ENCODE measurements at regions not wholly inside any gene's neighbourhood (a gene's known extent, or its start where the extent isn't known, plus 50 kb on each side); places are given as distances from the start of the nearest gene placed in this dataset.

GRCh38 chr2:120555092-120555491 is 180.6 kb upstream of the GLI2 start:
- no peak for DNase-seq

GRCh38 chr2:120556911-120557310 is 178.8 kb upstream of the GLI2 start:
- no peak for DNase-seq

- no peak for DNase-seq
Measured at GRCh38 chr2:120558847-120559246, 176.8 kb upstream of the GLI2 start.

DNA sequence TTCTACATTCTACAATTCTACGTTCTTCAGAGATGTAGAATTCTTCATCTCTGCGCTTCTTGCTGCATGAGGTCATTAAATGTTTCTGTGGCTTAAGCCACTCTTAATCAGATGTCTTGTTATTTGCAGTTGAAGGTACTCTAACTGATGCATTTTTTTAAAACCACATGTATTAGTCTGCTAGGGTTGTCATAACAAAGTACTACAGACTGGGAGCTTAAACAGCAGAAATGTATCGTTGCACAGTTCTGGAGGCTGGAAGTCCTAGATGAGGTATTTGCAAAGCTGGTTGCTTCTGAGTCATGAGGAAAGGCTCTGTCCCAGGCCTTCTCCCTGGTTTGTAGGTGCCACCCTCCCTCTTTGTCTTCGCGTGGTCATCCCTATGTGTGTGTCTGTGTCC is 176.3 kb upstream of the GLI2 start:
- DNase-seq: no peak

DNA sequence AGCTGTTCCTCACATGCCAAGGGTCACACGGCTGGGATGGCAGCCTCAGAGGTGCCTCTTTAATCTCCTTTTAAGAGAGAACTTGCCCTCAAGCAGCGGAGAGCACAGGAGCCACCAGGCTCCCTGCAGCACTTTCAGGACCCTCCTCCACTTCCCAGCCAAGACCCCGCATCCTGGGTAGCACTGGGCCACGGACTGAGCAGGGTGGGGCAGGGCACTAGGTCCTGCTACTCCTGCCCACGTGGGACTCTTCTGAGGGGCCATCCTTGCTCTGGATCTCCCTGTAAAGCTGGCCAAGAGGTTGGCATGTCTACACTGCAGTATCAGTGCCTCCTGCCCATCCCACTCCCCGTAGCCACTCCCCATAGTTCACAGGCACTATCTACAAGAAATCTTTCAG is 175.3 kb upstream of the GLI2 start:
- DNase-seq: no peak

GRCh38 chr2:120561379-120562035 is 174.2 kb upstream of the GLI2 start:
- no peak for DNase-seq

GRCh38 chr2:120562218-120563005 is 173.3 kb upstream of the GLI2 start:
- DNase-seq: no peak

GRCh38 chr2:120563616-120564015 is 172.1 kb upstream of the GLI2 start:
- DNase-seq: no peak

DNA sequence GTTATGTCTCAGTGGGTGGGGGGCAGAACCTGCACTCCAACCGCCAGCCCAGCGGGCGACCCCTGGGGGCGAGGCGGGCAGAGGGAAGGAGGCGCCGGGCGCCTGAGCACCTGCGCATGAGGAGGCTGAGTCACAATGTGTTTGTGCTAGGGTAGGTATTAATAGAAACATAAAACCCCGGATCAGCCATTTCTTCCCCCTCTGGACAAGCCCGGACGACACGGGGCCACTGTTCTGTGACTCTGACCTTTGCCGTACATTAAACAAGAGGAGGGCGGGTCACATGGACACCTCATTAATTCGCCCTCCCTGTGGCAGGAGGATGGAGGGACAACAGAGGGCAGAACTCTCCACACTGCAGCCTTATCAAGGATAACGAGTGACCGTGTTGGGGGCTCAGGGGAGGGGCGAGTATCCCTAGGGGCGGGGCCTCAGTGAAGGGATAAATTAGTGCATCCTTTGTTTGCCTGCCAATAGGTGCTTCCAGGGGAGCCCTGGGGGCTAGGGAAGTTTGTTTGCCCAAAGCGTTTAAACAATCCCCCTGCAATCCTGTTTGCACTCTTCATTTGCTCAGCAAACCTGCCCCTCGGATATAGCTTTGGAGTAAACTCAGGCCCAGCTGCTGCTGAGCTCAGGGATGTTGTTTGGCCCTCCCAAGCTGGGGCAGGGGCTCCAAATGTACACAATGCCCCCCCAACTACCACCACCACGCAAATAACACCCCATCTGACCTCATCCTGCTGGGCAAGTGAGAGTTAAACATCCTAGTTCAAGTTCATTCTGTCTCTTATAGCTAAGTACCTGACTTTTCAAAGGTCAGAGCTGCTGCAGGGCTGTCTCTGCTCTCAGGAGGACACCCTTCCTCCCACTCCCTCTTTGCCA is 171.2 kb upstream of the GLI2 start:
- DNase-seq: no peak

DNA sequence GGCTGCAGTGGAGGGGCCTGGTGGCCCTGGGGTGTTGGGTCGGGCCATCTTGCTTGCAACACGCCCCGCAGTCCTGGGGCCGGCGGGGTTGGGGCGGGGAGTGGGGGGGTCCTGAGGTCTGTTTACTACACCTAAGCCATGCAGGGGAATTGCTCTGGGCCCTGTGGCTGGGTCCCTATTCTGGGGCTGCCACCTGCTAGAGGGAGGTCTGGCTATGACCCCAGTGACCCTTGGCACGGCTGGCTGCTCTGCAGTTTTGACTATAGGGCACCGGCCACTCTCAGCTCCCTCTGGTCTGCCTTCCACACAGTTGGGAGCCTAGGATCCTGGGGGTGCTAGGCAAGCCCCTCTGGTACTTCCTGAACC is 170.6 kb upstream of the GLI2 start:
- no peak for DNase-seq

DNA sequence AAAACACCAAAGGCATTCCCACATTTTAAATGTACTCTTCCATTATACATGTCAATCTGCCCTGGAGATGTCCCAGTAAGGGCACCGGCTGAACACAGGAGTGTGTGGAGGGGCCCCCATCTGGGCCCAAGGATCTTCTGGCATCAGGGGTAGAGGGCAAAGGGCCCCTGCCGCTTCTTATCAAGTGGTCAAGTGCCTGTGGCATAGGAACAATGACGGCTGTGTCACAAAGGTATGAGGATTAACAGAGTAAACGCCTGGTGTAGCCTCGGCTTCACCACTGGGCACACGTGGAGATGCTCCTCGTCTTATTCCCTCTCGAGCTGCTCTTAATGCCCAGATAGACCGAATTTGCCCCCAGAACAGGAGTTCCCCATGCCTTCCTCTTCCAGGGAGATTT is 169.7 kb upstream of the GLI2 start:
- no peak for DNase-seq

DNA sequence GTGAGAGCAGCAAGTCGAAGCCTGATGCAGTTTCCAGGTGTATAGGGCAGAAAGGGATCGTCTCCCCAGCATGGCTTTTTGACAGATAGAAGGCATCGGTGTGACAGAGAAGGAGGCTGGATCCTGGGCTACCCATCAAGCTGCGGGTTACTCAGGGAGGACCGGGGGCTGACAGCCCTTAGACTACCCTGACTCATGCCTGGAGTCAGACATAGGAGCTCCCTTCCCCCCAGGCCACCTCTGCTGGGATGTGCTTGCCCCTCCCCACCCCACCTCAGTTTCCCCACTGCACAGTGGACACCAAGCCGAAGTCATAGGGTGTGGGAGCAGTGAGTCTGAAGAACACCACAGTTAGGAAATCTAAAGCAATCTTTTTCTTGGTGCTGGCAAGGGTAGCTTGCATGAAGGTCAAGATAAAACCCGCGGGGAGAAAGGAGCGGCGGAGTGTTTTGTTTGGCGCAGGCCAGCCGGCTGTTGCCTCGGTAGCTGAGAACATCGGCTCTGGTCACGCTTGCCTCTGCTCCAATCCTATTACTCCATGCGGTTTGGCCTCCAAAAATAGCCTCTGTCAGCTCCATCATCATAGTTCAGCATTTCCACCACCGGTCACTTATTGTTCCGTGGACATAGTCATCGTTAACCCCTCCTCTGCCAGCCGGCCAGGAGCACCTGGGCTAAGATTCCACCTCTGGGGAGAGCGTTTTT is 169.2 kb upstream of the GLI2 start:
- no peak for DNase-seq

DNA sequence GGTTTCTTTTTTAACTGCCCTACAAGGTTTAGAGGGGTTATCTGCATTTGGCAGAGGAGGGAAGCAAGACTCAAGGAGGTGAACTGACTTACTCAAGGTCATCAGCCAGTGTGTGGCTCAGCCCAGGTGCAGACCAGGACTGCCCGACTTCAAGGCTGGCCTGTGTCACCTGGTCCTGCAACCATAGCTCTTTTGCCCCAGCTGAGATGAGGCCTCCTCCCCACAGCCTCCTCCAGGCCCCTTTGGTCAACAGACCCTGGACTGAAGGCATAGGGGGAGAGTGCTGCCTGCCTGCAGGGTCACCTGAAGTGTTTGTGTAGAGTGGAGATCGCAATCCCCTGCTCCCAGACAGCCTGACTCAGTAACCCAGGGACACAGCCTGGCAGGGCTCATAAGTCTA is 168.5 kb upstream of the GLI2 start:
- DNase-seq: no peak

- no peak for DNase-seq
Measured at GRCh38 chr2:120568089-120568974, 167.3 kb upstream of the GLI2 start.

GRCh38 chr2:120568975-120569268 is 166.7 kb upstream of the GLI2 start:
- DNase-seq: no peak

DNA sequence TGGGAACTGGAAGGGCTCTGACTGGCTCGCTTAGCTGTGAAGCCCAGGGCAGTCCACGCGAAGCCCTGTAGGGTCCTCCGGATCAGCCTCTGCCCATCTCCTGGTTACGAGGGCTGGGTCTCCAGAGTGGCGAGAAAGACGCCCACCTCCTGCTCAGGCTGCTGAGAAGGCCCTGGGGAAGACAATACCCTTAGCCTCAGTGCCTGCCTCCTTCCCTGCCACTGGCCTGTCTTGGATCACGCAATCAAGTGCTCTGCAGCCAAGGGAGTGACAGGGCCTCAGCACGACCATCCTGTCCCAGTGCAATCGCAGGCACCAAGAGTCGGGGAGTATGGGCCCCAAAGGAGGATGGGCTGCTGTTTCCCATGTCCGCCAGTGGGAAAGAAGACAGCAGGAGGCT is 165.7 kb upstream of the GLI2 start:
- no peak for DNase-seq

- DNase-seq: no peak
Measured at GRCh38 chr2:120570546-120570945, 165.1 kb upstream of the GLI2 start.

DNA sequence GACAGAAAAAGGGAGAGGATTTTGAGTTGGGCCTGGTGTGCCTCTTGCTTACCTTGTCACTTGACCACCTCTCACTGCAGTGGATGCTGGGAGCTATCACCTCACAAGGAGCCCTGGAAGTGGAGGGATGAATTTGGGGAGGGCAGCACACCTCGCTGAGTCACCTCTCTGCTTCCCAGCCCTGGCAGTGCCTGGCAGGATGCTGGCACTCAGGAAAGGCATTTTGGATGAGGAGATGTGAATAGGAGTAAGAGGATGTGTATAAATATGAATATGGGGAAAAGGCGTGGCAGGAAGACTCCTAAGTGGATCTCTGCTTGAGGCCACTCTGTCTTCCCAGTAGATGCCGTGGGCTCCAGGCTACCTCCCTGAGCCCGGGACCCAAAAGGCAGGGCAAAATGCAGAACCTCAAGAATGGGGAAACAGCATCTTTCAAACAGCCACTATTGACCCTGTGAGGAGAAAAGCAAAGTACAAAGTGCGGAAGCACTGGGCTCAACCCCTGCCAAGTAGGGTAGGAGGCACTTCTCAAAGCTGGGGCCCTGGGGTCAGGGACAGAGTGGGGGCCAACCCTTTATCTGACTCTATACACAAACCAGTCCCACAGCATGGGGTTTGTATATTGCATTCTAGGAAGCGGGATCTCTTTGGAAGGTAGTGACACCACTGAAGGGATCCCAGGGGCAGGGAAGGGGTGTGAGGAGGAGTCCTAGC is 164.5 kb upstream of the GLI2 start:
- no peak for DNase-seq

DNA sequence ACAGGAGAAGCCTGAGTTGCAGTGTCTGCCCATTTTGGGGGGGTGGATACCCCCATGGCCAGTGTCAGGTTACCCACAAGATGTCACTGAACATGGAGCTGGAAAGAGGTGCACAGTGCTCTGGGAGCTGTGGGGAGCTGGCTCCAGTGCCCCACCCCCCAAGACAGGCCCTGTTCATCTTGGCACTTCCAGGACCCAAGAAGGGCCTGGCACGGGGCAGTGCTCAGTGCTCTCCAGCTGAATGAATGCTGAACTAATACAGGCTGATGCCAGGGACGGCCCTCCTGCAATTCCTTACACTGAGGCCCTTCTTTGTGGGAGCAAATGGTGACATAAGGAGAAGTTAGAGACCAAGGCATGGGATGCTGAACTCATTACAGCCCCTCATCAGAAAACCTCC is 163.4 kb upstream of the GLI2 start:
- no peak for DNase-seq

GRCh38 chr2:120574620-120575019 is 161.0 kb upstream of the GLI2 start:
- no peak for DNase-seq

DNA sequence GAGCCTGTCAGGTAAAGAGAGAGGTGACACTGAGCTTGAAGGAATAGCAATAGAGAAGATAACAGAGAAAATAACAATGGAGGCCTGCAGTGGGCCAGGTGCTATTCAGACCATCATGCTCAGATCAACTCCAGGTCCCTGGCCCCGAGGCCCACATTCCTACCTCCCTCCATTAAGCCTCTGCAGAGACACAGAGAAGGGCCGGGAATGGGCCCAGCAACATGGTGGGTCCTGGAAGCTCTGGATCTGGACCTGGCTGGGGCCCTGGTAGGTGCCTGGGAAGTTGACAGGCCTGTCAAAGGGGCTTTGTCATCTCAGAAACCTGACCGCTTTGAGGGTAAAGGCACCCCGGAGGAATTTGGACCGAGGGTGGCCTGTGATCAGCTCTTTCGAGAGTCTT is 159.7 kb upstream of the GLI2 start:
- no peak for DNase-seq

All from activated naive CD4-positive, alpha-beta T cell treated with Interleukin-2 at 50 U/mL for 16 hours (primary cell).